NCI-H82 treated with DMSO at 0.1 percent for 48 hours (cell line): ENCODE measurements at regions not wholly inside any gene's neighbourhood (a gene's known extent, or its start where the extent isn't known, plus 50 kb on each side); places are given as distances from the start of the nearest gene placed in this dataset.
"Not testable (repeated sequence)": the region's sequence is repeated elsewhere in the genome, so short reads cannot be mapped to it uniquely, and the experiment has no call there.

ENCODE experiments used
- DNase-seq: peaks from one replicate; lab custom pipeline; 2025; ENCODE audit not compliant: unreplicated experiment; lab: John Stamatoyannopoulos, UW

DNA sequence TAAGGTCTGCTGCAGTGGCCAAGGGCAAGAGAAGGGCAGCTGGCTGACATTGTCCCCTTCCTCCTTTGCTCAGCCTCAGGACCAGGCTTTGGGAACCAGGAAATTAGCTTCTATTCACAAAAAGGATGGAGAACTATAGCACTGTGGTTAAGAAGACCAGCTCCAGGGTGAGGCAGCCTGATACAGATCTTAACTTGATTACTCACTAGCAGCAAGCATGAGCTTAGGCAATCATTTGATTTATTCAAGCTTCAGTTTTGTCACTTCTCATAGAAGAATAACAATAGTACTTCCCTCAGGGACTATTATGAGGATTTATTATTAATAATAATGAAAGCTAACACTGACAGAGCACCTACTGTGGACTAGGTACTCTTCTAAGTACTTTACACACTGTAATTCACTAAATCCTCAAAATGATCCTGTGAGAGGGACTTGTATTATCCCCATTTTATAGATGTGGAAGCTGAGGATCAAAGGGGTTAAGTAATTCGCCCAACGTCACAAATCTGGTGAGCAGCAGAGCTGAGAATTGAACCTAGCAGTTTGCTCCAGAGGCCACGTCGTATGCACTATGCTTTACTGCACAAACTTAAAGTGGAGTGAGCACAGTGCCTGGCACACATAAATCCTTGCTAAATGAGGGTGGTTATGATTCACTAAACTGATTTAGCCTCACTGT is 130.4 kb upstream of the PAK3 start:
- DNase-seq = no peak

DNA sequence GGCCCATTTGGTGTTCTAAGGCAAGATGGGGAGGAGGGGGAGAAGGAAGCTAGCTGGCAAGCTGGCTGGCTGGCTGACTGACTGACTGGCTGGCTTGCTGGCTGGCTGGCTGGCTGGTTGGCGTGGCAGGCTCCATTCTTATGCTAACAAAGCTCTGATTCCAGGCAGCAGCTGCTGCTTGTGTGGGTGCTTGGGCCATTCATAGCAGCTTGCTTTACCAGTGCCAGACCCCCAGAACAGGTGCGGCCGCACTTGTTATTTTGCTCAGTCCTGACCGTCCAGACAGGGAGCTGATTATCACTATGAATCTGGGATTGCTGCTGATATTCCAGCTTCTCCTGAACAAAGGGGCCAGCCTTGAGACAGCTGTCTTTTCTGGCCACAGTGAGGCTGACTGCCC is 131.2 kb upstream of the PAK3 start:
- DNase-seq = no peak

DNA sequence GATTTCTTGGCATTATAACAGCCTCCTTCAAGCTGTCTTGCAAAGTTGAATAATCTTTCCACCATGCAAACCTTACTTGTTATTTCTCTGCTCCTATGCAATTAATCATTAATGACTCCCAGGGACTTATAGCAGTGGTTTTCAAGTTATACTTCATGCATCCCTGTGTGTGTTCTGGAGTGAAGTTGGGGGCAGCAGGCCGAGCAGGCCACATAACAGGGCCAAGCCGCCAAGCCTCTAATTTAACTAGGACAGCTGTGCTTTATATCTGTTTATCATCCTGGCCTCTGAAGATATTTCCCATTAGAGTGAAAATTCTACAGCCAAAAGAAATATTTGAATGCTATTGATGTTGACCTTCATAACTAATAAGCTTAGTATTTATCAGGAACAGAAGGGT is 133.5 kb upstream of the PAK3 start:
- DNase-seq = no peak

DNA sequence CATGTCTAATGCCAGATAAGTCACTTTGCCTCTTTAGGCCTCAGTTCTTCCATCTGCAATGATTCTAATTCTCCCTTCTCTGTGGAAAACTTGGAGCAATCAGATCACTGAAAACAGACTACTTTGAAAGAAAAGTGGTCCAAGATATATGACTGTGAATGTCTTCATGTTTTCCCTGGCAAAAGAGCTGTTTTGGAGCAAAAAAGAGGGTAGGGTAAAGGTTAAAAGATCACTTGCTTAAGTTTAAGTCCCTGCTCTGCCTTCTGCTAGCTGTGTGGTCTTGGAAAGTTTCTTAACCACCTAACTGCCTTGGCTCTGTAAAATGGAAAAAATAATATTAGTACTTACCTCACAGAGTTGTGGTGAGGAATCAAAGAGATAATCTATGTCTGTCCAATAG is 140.3 kb upstream of the PAK3 start:
- no peak for DNase-seq

DNA sequence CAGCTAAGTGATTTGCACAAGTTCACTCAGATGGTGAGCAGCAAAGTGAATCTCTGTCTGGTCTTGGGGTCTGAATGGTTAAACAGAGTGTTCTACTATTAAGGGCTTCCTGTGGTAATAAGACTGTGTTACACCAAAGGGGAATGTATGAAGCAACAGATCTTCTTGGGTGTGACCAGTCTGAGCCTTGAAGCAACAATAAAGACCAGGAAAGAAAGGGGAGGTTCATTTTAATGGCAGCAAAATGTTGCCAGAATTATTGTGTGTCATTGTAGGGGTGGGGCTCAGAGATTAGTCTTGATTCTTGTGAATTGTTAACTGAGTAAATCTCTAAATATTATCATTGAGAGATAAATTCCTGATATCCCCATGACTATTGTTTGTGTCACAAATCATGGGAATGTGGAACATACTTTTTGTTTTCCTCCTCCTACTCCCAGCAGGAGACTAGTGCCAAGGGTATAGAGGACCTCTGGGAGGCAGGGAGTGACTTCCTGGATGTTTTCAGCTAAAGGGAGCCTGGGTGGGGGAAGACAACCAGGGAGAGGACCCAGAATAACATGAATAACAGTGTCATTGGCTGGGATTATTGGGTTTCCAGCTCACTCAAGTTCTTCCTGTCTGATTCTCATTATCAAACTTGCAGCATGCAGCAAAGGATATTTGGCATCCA is 141.4 kb upstream of the PAK3 start:
- no peak for DNase-seq

DNA sequence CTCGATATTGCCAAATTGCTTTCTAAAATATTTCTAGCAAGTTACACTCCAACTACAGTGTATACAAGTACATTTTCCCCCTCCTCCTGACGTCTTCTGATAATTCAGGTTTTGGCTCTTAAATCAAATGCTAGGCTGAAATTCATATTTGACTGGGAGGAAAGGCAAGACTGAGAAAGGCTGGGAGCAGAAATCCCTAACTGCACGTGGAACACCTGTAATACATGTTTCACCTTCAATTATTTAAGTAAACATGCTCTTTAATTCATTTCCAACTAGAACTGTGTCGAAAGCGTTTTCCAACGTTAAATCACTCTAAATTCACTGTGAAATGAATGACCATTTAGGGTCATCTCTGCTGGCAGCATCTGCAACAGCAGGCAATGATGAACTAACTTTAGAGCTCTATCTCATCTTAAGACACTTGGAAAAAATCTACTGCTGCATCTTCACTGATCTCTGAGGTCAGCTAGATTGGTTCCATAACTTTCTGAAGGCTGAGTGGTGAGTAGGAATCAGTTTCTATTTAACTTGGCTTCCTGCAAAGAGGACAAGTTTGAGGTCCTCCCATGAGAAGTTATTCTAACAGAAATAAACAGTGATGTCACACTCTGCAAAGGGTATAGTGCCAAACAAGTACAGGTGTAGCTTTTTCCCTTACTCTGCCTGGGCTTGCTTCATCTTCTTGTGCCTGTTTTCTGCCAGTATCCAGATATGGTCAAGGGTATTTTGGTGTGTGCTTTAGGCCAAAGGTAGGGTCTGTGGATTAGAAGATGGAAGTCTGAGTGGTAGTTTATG is 144.3 kb upstream of the PAK3 start:
- no peak for DNase-seq

DNA sequence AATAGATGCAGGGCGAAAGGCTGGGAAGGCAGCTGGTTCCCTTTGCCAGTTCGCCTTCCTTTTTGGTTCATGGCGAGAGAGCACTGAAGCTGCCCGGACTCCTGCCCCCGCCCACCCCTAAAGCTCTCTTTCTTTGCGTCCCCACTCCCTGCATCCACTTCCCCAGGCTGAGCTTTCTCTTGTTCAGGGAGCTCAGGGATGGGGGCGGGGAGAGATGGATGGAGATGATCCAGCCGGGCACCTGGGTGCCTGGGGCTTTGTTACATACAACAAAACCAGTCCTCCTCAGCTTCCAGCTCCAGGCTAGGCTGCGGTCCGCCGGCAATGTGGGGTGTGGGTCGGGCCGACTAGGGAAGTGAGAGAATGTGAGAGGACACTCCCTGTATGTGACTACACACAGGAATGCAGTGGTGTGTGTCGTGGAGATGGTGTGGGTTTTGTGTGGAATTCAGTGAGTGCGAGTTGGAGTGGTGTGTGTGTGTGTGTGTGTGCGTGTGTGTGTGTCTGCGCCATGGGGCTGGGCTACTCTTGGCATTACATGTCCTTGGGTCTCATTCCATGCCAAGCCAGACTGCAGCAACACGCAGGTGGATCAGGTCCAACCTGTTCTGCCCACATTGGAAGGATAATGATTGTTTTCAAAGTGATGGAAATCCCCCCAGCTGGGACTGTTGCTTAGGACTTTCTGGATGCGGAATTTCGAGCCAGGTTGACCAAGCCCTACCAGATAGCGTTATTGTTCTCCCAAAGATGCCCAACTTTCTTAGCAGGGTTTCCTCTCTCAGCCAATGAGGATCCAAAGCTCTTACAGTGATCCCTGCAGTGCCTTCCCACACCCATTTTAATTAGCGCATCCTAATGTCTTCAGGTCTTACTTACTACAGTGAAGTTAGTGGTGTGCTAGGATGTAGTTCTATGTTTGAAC is 149.4 kb upstream of the CHRDL1 start:
- DNase-seq = no peak

DNA sequence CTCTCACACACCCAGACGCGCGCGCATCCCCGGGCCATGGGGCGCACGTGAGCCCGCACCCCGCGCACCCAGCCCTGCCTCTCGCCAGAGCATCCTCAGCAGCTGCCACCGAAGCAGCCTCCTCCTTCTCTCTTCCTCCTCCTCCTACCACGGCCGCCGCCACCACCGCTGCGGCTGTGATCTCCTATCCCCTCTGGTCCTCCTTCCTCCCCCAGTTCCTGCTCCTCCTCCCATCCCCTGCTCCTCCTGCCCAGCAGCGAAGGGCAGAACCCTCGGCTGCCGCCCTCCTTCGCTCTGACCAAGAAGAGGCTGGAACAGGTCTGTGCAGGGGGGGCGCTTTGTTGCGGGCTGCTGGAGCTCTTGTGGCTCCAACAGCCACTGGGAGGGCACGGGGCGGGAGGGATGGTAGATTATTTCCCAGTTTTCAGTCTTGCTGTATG is 148.7 kb upstream of the CHRDL1 start:
- no peak for DNase-seq

DNA sequence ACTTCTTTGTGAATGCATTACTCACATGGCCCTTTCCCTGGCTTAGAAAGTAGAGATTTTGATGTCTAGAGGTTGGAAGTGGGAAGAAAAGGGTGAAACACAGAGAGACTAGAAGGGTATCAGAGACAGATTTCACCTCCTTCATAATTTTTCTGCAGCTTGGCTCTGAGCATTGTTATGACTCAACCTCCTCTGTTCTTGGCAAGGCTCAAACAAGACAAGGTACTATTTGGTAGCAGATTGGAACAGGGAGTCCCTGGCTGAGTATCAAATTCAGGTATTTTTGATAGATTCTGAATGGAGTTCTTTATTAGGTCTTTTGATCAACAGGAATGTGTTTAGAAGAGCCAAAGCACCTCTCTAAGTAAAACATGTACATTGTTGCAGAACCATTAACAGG is 146.3 kb upstream of the CHRDL1 start:
- DNase-seq = no peak

DNA sequence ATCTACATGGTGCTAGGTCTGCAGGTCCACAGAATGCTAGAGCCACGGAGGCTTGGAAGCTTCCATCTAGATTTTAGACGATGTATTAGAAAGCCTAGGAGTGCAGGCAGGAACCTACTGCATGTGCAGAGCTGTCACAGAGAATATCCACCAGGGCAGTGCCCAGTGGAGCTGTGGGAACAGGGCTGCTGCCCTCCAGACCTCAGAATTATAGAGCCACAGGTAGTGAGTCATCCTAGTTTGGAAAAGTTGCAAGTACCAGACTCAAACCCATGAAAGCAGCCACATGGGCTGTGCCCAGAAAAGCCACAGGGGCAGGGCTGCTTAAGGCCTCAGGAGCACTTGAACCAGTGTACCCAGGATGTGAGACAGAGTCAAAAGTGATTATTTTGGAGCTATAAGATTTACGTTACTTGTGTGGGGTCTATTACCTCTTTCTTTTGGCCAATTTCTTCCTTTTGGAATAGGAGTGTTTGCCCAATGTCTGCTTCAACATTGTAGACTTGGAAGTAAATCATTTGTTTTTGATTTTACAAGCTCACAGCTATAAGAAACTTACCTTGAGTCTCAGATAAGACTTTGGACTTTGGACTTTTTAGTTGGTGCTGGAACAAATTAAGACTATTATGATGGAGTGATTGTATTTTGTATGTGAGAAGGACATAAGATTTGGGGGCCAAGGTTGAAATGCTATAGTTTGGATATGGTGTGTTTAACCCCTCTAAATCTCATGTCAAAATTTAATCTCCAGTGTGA is 143.5 kb upstream of the CHRDL1 start:
- DNase-seq = no peak

DNA sequence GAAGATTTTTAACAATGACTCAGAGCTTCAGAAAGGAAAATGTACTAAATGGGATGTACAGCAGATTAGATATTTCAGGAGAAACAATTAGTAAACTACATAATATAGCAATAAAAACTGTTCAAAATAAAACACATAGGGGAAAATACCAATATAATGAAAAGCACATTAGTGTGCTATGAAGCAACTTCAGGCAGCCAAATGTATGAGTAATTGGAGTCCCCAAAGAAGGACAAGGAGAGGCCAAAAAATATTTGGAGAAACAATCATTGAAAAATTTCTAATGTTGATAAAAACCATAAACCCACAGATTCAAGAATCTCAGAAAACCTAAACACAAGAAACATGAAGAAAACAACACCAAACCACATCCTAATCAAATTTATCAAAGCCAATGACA is 129.3 kb upstream of the CHRDL1 start:
- no peak for DNase-seq

DNA sequence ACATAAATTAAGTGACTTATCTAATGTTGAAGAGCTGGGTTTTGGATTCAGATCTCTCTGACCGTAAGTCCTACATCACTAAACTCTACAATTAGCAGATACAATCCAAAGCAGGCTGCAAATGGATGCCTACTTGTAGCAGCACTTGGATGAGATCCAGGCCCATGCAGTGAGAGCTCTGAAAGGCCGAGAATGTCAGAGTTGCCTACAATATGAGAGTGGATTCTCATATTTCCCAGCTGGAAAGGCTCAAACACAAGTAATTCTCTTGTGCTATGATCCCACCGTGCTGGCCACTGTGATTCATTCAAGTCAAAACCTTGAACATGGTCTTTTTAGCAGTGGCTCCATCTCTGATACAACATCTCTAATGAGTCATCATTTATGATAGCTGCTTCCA is 125.4 kb upstream of the CHRDL1 start:
- no peak for DNase-seq

DNA sequence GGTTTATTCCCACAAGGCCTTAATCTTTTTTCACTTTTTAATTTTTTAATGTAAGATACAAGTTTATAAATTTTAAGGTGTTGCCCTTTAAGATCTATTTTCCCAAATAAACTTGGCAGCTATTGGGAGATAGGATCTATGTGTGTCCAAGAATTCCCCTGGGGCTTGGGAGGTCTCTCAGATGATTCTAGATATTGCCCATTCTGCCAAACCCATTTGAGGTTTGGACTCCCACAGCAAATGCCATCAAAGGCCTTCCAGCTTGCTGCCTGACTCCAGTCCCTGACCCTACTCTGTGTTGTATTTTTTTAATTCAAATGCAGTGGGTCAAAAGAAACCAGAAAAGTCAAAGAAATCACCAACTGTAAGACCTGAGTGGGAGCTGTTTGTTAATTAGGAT is 120.0 kb upstream of the CHRDL1 start:
- DNase-seq = no peak

DNA sequence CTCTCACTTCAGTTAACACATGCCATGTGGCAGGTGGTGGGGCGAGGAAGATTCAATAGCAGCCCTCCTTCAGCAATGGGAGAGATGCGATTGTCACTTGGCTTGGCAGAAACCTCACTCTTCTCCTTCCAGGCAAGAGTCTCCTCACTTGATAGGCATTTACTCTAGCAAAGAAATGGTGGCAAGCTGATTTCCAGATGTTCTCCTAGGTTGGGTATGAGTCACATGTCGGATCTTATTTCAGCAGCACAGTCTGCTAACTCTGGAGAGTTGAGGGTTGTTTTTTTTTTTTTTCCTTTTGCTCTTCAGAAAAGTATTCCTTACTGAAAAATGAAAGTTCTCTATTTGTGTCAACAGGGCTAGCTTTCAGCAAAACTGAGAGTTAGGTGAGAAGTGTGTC is 119.5 kb upstream of the CHRDL1 start:
- no peak for DNase-seq

DNA sequence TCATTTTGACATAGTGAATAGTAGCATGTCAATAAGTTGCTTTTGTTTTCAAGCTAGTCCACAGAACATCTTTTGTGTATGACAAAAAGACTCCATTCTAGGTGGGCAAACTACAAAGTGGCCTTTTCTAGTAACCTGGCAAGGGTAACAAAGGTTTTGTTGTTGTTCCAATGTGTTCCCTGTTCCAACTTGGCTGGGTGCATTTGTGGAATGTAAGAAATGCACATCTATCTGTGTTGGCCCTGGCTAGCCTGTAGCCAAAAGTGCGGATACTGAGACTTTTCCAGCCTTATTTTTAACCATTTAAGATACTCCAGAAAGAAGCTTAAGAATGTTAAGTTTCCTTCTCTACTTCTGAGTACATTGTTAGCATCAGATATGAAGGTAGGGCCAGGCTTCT is 118.7 kb upstream of the CHRDL1 start:
- no peak for DNase-seq

DNA sequence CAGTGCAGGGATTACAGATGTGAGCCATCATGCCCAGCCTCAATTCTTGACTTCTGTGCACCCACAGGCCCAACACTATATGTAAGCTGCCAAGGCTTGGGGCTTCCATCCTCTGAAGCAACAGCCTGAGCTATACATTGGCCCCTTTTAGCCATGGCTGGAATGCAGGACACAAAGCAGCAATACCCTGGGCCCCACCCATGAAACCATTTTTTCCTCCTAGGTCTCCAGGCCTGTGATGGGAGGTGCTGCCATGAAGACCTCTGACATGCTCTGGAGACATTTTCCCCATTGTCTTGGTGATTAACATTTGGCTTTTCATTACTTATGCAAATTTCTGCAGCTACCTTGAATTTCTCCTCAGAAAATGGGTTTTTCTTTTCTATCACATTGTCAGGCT is 109.1 kb upstream of the CHRDL1 start:
- not testable (repeated sequence) for DNase-seq

DNA sequence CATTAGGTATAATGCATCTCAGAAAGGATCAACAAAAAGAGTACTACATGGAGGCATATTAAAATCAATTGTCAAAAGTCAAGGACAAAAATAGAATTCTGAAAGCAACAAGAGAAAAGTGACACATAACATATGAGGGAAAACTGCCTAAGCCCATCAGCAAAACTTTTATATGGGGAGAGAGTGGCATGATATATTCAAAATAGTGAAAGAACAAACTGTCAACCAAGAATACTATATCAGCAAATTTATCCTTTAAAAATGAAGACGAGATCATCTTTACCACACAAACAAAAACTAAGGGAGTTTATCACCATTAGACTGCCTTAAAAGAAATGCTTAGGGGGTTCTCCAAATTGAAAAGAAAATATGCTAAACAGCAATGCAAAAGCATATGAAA is 86.4 kb upstream of the CHRDL1 start:
- DNase-seq = no peak

DNA sequence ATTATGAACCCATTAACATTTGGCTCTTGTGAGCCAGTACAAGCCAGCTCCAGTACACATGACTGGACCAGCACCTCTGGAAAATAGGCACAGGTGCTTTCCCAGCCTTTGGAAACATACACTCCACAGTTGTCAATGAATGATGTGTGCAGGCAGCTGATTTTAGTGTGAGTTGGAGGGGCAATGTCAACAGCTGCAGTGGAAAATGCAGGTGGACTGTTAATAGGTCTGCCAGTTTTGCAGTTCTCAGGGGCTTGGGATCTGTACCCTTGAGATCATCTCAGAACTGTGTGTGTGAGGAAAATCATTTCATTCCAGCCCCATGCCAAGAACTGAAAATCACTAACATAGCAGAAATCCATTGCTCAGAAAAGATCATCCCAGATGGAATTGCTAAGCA is 81.7 kb upstream of the CHRDL1 start:
- DNase-seq = no peak

DNA sequence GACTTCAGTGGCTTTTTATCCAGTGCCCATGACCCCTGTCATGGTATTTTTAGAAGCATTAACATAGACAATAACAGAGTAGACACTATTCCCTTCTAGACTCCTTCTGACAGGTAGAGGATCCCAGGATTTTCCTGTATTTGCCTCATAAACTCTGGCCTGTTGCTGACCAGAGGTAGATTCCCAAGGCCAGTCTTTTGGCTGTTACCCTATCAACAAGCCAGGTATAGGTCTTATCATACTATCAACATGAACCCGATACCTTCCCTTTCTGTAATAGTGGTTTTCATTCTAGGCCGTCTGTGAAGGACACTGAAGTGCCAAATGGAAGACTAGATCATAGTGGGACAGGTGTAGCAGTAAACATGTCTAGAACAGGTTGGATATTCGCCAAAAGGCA is 76.2 kb upstream of the CHRDL1 start:
- no peak for DNase-seq

DNA sequence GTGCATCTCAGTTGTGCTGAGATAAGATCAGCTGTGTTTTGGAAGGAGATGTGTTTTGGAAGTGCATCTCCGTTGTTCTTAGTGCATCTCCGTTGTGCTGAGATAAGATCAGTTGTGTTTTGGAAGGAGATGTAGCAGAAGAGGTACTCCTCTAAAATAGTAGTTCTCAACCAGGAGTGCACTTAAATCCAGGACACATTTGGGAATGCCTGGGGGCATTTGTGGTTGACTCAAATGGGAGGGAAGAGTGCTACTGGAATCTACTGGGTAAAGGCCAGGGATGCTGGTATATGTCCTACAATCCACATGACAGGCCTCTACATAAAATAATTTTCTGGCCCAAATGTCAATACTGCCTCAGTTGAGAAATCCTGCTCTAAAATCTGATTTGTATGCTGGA is 70.8 kb upstream of the CHRDL1 start:
- DNase-seq = no peak
